ENCODE measurements at regions not wholly inside any gene's neighbourhood (a gene's known extent, or its start where the extent isn't known, plus 50 kb on each side); places are given as distances from the start of the nearest gene placed in this dataset.

GRCh38 chr15:62850791-62851291 lies 191.7 kb upstream of the TPM1 start:
- TF ChIP-seq, protein P1, sequence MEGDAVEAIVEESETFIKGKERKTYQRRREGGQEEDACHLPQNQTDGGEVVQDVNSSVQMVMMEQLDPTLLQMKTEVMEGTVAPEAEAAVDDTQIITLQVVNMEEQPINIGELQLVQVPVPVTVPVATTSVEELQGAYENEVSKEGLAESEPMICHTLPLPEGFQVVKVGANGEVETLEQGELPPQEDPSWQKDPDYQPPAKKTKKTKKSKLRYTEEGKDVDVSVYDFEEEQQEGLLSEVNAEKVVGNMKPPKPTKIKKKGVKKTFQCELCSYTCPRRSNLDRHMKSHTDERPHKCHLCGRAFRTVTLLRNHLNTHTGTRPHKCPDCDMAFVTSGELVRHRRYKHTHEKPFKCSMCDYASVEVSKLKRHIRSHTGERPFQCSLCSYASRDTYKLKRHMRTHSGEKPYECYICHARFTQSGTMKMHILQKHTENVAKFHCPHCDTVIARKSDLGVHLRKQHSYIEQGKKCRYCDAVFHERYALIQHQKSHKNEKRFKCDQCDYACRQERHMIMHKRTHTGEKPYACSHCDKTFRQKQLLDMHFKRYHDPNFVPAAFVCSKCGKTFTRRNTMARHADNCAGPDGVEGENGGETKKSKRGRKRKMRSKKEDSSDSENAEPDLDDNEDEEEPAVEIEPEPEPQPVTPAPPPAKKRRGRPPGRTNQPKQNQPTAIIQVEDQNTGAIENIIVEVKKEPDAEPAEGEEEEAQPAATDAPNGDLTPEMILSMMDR (conservative IDR thresholded peaks at IDR 0.05 in 1 of 2, IDR thresholded peaks at IDR 0.05 in 1 of 2; ENCODE audit: low read depth in 1 of 2, low read length in 2 of 2) = no peak
- no peak for TF ChIP-seq EZH2 (IDR thresholded peaks at IDR 0.05; ENCODE audit: low read length, missing control alignments)

Data from fibroblast of lung (primary cell).